Lung (tissue), 11 donors: ENCODE measurements at regions not wholly inside any gene's neighbourhood (a gene's known extent, or its start where the extent isn't known, plus 50 kb on each side); places are given as distances from the start of the nearest gene placed in this dataset.

Experiments used
- ATAC-seq: fragments of 200-7000 bp; cut with Tn5 transposase; one replicate; pipeline ENCODE4 v1.9.1; 2020; ENCODE audit warnings: moderate number of reproducible peaks; ENCODE audit not compliant: insufficient read depth, low FRiP score
- DNase-seq, 3 donors: peaks; one replicate each; pipeline ENCODE4 v3.0.0-alpha.2; 2013 to 2017
- H3K27ac ChIP-seq, 2 donors: one replicate each; pipeline ENCODE4 v1.5.1; 2013; ENCODE audit warnings: mild to moderate bottlenecking in 2 of 2, moderate library complexity in 2 of 2, control low read depth in 1 of 2, inconsistent platforms in 1 of 2, low read depth in 1 of 2, low read length in 1 of 2
- H3K27me3 ChIP-seq, 3 donors: one replicate each; pipeline ENCODE4 v1.5.1; 2013; ENCODE audit warnings: low read length in 2 of 3; ENCODE audit not compliant: control insufficient read depth in 3 of 3, insufficient read depth in 3 of 3
- H3K36me3 ChIP-seq, 4 donors: one replicate each; pipeline ENCODE4 v1.5.1; 2013; ENCODE audit warnings: low read length in 4 of 4, mild to moderate bottlenecking in 1 of 4, moderate library complexity in 1 of 4; ENCODE audit not compliant: control insufficient read depth in 4 of 4, insufficient read depth in 4 of 4
- H3K4me1 ChIP-seq, 5 donors: one replicate each; pipeline ENCODE4 v1.5.1; 2013; ENCODE audit warnings: low read length in 5 of 5, mild to moderate bottlenecking in 2 of 5, moderate library complexity in 1 of 5; ENCODE audit not compliant: control insufficient read depth in 5 of 5, insufficient read depth in 5 of 5
- H3K4me3 ChIP-seq: one replicate; pipeline ENCODE4 v1.5.1; 2013; ENCODE audit warnings: mild to moderate bottlenecking, control low read depth, moderate library complexity
- H3K9ac ChIP-seq, 2 donors: one replicate each; pipeline ENCODE4 v1.5.1; 2013; ENCODE audit warnings: low read length in 2 of 2, control low read depth in 1 of 2; ENCODE audit not compliant: insufficient read depth in 1 of 2
- H3K9me3 ChIP-seq, 4 donors: one replicate each; pipeline ENCODE4 v1.5.1; 2013; ENCODE audit warnings: low read length in 3 of 4, mild to moderate bottlenecking in 1 of 4, moderate library complexity in 1 of 4; ENCODE audit not compliant: control insufficient read depth in 4 of 4, insufficient read depth in 3 of 4
- WGBS, 2 donors: extraction: QIAGEN DNeasy Blood & Tissue Kit; methylation state at CpG; one replicate each; pipeline ENCODE4 v1.1.7; 2013; 5-methylcytosine and 5-hydroxymethylcytosine counted together
- TF ChIP-seq, protein P1 (sequence below): IDR thresholded peaks from 2 replicates; pipeline ENCODE4 v1.5.1; 2012; ENCODE audit warnings: mild to moderate bottlenecking; ENCODE audit errors: control extremely low read depth, extremely low read depth
- donor health status: control.
- donor health status: control.
- donor health status: Bipolar disorder and iron deficiency.
- donor health status: healthy.
- donor health status: DM: yes; HTN: yes; CAD: no.

DNA sequence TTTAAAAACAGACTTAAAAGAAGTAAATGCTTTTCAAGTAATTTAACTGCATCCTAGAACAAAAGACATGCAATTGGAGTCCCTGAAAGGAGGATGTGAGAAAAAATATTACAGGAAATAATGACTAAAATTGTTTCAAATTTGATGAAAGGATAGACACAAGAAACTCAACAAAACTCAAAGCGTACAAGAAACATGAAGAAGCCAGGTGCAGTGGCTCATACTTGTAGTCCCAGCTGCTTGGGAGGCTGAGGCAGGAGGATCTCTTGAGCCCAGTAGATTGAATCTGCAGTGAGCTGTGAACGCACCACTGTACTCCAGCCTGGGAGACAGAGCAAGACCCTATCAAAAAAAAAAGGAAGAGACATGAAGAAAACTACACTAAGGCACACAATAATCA is 118.1 kb upstream of the SLC39A10 start:
- 89 to 93% methylated on average over 2 of the region's 2 CpGs for WGBS, 2 donors
- H3K27ac ChIP-seq: no peak overlapping the region
- no peak overlapping the region for H3K9ac ChIP-seq
- DNase-seq: no peak
- peaks cover 0 to 4% (median 0%) of the 10 kb centered on the region in 3 donors for H3K27me3 ChIP-seq
- no peaks in the 10 kb centered on the region for H3K9me3 ChIP-seq
- no peak overlapping the region for H3K4me3 ChIP-seq
- no peak for ATAC-seq
- TF ChIP-seq, protein P1, sequence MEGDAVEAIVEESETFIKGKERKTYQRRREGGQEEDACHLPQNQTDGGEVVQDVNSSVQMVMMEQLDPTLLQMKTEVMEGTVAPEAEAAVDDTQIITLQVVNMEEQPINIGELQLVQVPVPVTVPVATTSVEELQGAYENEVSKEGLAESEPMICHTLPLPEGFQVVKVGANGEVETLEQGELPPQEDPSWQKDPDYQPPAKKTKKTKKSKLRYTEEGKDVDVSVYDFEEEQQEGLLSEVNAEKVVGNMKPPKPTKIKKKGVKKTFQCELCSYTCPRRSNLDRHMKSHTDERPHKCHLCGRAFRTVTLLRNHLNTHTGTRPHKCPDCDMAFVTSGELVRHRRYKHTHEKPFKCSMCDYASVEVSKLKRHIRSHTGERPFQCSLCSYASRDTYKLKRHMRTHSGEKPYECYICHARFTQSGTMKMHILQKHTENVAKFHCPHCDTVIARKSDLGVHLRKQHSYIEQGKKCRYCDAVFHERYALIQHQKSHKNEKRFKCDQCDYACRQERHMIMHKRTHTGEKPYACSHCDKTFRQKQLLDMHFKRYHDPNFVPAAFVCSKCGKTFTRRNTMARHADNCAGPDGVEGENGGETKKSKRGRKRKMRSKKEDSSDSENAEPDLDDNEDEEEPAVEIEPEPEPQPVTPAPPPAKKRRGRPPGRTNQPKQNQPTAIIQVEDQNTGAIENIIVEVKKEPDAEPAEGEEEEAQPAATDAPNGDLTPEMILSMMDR: no peak
- H3K4me1 ChIP-seq: peaks cover 0 to 19% (median 5%) of the 10 kb centered on the region in 5 donors
- no peaks in the 10 kb centered on the region for H3K36me3 ChIP-seq

DNA sequence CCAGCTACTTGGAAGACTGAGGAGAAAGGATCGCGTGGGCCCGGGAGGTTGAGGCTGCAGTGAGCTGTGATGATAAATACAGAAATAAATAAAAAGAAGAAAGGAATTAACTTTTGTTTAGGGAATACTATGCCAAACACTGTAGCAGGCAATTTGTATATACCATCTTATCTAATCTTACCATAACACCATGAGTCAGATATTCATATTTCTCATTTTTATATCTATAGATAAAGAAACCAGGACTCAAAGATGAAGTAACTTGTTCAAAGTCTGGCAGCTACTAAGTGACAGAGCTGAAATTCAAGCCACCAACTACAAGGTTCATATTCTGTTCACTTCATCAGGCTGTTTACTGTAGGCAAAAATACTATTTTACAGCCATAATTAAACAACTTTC is 119.2 kb upstream of the SLC39A10 start:
- DNase-seq: peak; percentile 41 to 85 (median 71)
- H3K4me1 ChIP-seq: peaks cover 0 to 27% (median 5%) of the 10 kb centered on the region in 5 donors
- H3K4me3 ChIP-seq: no peak overlapping the region
- H3K27me3 ChIP-seq: peaks cover 0 to 4% (median 0%) of the 10 kb centered on the region in 3 donors
- no peaks in the 10 kb centered on the region for H3K9me3 ChIP-seq
- H3K36me3 ChIP-seq: no peaks in the 10 kb centered on the region
- H3K9ac ChIP-seq: no peak overlapping the region
- 84 to 87% methylated on average over 3 of the region's 3 CpGs for WGBS, 2 donors
- ATAC-seq: no peak
- TF ChIP-seq, protein P1: no peak
- no peak overlapping the region for H3K27ac ChIP-seq

DNA sequence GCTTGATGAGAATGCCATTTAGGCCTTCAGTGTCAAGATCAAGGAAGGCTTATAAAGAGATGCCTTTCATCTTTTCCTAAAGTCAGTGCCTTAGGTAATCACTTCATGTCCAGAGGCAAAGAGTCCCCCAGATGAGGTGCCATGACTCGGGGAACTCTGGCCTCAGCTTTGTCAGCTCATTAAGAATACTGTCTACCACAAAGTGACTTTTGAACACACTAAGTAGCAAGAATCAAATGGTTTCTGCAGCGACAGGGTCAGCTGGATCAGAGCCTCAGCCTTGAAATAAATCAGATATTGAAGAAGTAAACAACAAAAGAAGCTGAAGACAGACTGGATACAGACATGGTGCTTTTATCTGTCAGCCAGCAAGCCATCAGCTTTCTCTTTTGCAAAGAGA is 120.1 kb upstream of the SLC39A10 start:
- WGBS, 2 donors: 60% methylated on average over 2 of the region's 2 CpGs

More for the DNA sequence above, 120.1 kb upstream of the SLC39A10 start:
- Histone ChIP-seq H3K27ac (no peak overlapping the region), H3K4me1 (peaks cover 0 to 35% (median 5%) of the 10 kb centered on the region in 5 donors), H3K27me3 (peaks cover 0 to 4% (median 0%) of the 10 kb centered on the region in 3 donors), H3K9me3 (no peaks in the 10 kb centered on the region), H3K36me3 (no peaks in the 10 kb centered on the region), H3K9ac (no peak overlapping the region), H3K4me3 (no peak overlapping the region)
- ATAC-seq (no peak), DNase-seq (peak; percentile 66 to 84 (median 84))
- TF ChIP-seq, protein P1: no peak
